GM21423 (cell line): ENCODE measurements at regions not wholly inside any gene's neighbourhood (a gene's known extent, or its start where the extent isn't known, plus 50 kb on each side); places are given as distances from the start of the nearest gene placed in this dataset.
"Not testable (repeated sequence)": the region's sequence is repeated elsewhere in the genome, so short reads cannot be mapped to it uniquely, and the experiment has no call there.

Experiments used
- ATAC-seq: cut with Tn5 transposase; IDR thresholded peaks from one replicate; pipeline ENCODE4 v1.9.1; 2021; ENCODE audit warnings: mild to moderate bottlenecking, moderate library complexity; ENCODE audit not compliant: unreplicated experiment

GRCh38 chr3:150329408-150329807 is 78.7 kb upstream of the TSC22D2 start:
- no peak for ATAC-seq

DNA sequence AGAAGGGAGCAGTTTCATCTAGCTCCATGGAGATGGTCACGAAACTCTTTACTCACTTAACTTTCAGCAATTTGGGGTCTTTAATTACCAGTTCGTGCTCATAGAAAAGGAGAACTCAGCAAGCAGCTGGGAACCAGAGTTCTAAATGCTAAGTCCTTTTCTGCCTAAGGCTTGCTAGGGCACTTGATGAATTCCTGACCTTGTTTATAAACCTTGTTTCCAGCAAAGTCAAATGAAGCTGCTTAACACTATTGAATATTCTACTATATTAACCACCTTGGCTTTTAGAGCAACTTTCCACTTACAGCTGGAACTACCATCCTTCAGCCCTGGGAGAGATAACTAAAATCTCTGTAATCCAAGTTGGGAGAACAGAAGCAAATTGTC is 79.5 kb upstream of the TSC22D2 start:
- ATAC-seq = no peak

- no peak for ATAC-seq
Measured at GRCh38 chr3:150327678-150328653, 80.1 kb upstream of the TSC22D2 start.

- ATAC-seq = no peak
Measured at GRCh38 chr3:150324788-150325187, 83.3 kb upstream of the TSC22D2 start.

DNA sequence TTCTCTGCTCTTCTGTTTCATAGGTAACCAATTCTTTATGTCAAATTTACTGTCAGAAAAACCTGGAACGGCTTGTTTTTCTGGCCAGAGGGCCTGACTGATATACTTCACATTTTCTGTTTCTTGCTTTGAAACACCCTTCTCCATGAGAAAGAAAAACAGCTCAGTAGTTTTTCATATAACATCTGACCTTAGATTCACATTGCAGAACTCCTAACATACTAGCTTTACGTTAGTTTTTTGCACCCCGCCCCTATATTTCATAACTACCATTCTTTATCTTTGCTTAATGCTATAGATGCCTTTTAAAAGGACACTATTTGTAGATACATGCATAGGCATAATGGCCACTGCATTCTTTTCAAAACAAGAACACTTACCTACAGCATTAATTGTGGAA is 83.9 kb upstream of the TSC22D2 start:
- no peak for ATAC-seq

- no peak for ATAC-seq
Measured at GRCh38 chr3:150323770-150324169, 84.3 kb upstream of the TSC22D2 start.

- ATAC-seq = not testable (repeated sequence)
Measured at GRCh38 chr3:150323091-150323490, 85.0 kb upstream of the TSC22D2 start.

- ATAC-seq = not testable (repeated sequence)
Measured at GRCh38 chr3:150320971-150321370, 87.1 kb upstream of the TSC22D2 start.

DNA sequence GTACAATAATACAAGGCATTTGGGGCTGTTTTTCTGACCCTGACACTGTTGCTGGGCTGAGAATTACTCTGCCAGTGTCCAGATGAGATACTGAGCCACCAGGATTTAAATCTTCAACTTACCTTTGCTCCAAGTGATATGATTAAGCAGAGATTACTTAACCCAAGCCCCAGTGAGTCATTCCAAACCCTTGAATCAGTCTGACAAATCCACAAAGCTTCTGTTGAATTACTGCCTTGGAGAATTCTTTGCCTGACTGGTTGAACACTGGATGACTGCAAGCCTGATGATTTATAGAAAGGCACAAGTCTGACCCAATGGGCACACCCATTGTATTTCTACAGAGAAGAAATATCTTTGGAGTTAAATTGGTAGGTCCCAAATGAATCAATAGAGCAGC is 88.2 kb upstream of the TSC22D2 start:
- no peak for ATAC-seq

- no peak for ATAC-seq
Measured at GRCh38 chr3:150317469-150317868, 90.6 kb upstream of the TSC22D2 start.

GRCh38 chr3:150315721-150316120 is 92.4 kb upstream of the TSC22D2 start:
- ATAC-seq = no peak

GRCh38 chr3:150314248-150315004 is 93.7 kb upstream of the TSC22D2 start:
- ATAC-seq = no peak

DNA sequence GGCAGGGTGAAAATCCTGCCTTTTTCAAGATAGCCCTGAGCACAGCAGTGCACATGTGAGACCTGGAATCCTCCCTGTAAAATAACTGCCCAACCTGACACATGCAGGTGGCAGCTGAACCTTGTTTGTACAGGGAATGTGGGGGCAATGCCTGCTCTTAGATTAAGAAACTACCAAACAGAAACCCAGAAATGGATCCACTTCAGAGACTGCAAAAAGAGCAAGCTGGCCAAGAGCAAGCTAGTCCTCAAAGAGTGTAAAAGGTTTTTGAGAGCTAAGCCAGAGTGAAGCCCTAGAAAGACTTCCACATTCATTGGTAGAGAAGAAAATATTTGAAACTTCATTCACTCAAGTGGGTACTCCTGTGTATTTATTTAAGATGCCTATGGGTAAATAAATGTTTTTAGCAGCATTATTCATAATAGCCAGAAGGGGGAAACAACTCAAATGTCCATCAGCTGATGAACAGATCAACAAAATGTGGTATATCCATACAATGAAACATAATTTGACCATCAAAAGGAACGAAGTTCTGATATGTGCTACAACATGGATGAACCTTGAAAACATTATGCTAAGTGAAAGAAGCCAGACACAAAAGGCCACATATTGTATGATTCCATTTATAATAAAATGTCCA is 96.0 kb upstream of the TSC22D2 start:
- no peak for ATAC-seq

- no peak for ATAC-seq
Measured at GRCh38 chr3:150311156-150311555, 96.9 kb upstream of the TSC22D2 start.

DNA sequence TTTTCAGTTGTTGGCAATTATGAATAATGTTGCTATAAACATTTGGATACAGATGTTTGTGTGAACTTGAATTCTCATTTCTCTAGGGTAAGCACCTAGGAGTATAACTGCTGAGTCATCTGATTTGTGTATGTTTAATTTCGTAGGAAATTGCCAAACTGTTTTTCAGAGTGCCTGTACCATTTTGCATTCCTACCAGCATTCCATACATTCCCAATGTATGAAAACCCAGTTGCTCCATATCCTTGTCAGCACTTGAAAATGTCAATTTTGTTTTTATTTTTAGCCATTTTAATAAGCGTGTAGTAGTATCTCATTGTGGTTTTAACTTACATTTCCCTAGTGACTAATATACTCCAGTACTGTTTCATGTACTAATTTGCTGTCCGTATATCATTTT is 98.5 kb upstream of the TSC22D2 start:
- ATAC-seq = no peak

DNA sequence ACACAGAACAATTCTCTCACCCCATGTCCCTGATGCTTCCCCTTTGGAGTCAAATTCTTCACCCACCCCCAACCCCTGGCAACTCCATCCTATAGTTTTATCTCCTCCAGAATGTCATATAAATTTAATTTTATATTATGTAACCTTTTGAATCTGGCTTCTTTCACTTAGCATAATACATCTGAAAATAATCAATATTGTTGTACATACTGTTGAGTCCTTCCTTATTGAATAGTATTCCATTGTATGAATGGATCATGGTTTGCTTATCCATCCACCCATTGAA is 98.9 kb upstream of the TSC22D2 start:
- no peak for ATAC-seq

GRCh38 chr3:150308481-150309256 is 99.4 kb upstream of the TSC22D2 start:
- ATAC-seq = no peak

- no peak for ATAC-seq
Measured at GRCh38 chr3:150308037-150308319, 100.1 kb upstream of the TSC22D2 start.

DNA sequence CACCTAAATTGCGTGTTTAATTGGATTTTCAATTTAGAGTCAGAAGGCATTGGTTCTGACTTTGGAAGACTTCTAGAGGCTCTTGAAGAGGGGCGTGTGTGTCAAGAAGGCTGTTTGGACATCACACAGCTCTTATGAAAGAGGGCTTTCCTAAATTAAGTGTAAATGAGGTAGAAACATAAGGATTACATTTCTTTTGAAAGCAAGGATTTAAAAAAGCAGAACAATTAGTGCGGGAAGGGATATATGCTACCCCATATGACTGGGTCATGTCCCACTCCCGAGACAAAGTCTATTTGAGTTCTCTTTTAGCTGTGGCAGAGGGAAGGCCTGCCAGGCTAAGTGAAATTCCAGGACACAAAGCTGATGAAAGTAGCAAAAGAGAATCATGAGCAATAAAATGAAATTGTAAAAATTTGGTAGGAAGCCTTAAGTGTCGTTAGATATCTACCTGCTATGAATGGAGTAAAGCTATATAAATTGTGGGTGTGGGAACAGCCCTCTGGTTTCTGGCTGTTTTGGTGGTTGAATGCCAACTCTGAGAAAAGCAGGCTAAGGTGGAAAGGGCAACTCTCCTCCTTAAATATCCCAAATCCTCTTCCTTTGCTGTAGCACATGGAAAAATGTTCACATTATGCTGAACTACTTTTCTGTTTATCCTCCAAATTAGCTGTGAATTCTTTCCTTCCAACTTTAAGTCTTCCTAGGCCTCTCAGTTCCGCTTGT is 100.6 kb upstream of the TSC22D2 start:
- ATAC-seq = no peak

DNA sequence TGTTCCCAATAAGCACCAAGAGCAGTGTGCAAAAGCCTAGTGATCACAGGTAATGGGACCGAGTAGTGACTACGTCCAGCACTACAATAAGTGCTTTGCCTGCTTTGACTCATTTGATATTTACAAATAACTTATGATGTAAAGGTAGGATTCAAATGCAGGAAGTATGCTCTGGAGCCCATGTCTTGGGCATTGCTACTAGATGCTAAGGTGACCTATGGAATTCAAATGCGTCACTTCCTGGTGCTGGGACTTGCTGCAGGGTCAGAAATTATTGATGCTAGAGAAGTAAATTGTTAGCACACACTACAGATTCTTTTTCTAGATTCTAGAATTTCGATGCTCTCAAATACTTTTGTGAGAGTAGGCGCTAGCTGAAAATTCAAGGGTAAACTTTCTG is 101.2 kb upstream of the TSC22D2 start:
- ATAC-seq = no peak

DNA sequence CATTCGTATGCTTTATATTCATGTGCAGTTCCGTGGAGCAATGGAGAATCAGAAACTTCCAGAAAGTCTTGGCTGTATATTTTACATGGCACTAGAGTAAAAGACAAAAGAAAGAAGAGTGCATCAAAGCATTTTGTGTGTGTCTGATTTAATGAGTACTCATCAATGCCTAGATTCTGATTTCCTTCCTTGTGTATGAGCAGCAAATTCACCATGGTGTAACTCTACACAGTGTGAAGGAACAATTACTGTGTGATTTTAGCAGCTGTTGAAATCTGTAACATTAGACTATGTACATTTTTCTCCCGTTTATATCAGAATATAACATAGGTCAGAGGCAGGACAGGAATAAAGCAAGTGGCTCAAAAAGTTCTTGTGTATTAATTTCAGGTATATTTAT is 102.0 kb upstream of the TSC22D2 start:
- ATAC-seq = no peak
